BLaER1 (cell line): ENCODE measurements at regions not wholly inside any gene's neighbourhood (a gene's known extent, or its start where the extent isn't known, plus 50 kb on each side); places are given as distances from the start of the nearest gene placed in this dataset.

ENCODE experiments used
- H3K27ac ChIP-seq: shearing (Covaris generic); formaldehyde crosslinking; 2 replicates; pipeline ENCODE4 v1.8.1; 2022
- H3K27me3 ChIP-seq: shearing (Covaris generic); formaldehyde crosslinking; 2 replicates; pipeline ENCODE4 v1.8.1; 2022
- H3K36me3 ChIP-seq: shearing (Covaris generic); formaldehyde crosslinking; 2 replicates; pipeline ENCODE4 v1.8.1; 2022
- H3K4me1 ChIP-seq: shearing (Covaris generic); formaldehyde crosslinking; 2 replicates; pipeline ENCODE4 v1.8.1; 2022
- H3K4me2 ChIP-seq: shearing (Covaris generic); formaldehyde crosslinking; 2 replicates; pipeline ENCODE4 v1.8.1; 2022
- H3K4me3 ChIP-seq: shearing (Covaris generic); formaldehyde crosslinking; 2 replicates; pipeline ENCODE4 v1.8.1; 2022
- H3K9ac ChIP-seq: shearing (Covaris generic); formaldehyde crosslinking; 2 replicates; pipeline ENCODE4 v1.8.1; 2022
- H3K9me3 ChIP-seq: shearing (Covaris generic); formaldehyde crosslinking; 2 replicates; pipeline ENCODE4 v1.8.1; 2022
- H4K20me1 ChIP-seq: shearing (Covaris generic); formaldehyde crosslinking; 2 replicates; pipeline ENCODE4 v1.8.1; 2022
- Cebpa-rat ChIP-seq: shearing (Covaris generic); IDR thresholded peaks from 2 replicates; pipeline ENCODE4 v1.8.1; 2022

DNA sequence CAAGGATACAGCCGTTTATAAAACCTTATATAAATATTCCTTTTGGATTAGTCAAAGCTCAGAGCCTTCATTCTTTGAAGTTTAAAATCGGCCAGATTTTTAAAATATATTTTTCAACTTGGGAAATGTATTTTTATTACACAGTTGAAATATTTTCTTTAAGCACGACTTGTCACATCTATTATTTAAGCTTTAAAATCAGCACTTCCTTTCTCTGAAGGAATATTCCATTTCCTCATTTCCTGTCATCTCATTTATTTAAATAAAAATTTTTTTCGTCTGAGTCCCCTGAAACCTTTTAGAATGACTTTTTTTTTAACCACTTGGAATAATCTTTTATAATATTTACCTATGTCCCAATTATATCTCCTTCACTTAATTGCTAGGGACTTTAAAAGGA, 107.5 kb upstream of the PDE3A start:
- TF ChIP-seq Cebpa-rat, result no peak
- Histone ChIP-seq H3K9me3 (no peaks in the 10 kb centered on the region), H3K27me3 (no peaks in the 10 kb centered on the region), H3K4me3 (no peak overlapping the region), H3K9ac (no peak overlapping the region), H4K20me1 (no peaks in the 10 kb centered on the region), H3K4me2 (no peak overlapping the region), H3K36me3 (no peaks in the 10 kb centered on the region), H3K4me1 (no peaks in the 10 kb centered on the region), H3K27ac (no peak overlapping the region)

DNA sequence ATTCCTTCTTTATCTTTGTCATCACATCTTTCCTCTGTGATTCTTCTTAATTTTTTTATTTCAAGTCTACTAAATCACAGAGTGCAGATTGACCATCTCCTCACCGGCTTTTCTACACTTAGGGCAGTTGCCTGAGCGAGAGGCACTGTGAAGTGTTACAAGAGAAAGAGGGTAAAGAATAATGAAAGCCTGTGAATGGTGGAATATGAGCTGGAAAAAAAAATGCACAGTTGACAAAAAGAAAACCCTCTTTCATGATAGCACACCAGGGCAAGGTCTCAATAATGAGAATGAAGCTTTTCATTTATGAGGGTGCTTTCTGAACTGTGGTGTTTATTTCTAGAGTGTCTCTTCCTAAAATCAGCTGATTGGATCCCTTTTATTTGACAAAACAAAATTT, 106.2 kb upstream of the PDE3A start:
- Histone ChIP-seq H4K20me1 (no peaks in the 10 kb centered on the region), H3K4me3 (no peak overlapping the region), H3K4me2 (no peak overlapping the region), H3K36me3 (no peaks in the 10 kb centered on the region), H3K27me3 (no peaks in the 10 kb centered on the region), H3K9ac (no peak overlapping the region), H3K9me3 (no peaks in the 10 kb centered on the region), H3K27ac (no peak overlapping the region), H3K4me1 (no peaks in the 10 kb centered on the region)
- TF ChIP-seq Cebpa-rat, result no peak

DNA sequence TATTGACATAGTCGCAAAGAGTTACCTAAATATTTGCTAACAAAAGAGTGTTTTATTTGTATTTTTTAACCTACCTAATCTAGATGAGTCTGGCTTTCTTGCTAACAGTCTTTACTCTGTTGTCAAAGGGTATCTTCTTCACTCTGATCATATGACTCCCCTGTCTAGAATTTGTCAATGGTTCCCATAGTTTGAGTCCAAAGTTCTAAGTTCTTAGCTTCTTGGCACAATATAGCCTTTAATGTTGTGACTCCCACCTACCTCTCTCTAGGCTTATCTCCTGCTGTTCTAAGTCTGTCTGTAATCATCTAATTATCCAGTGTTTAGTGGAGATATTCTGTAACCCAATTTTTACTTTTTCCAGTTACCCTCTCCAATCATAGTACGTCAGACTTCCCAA, 104.3 kb upstream of the PDE3A start:
- Histone ChIP-seq H3K27me3 (no peaks in the 10 kb centered on the region), H4K20me1 (no peaks in the 10 kb centered on the region), H3K36me3 (no peaks in the 10 kb centered on the region), H3K4me3 (no peak overlapping the region), H3K4me1 (no peaks in the 10 kb centered on the region), H3K9ac (no peak overlapping the region), H3K9me3 (no peaks in the 10 kb centered on the region), H3K4me2 (no peak overlapping the region), H3K27ac (no peak overlapping the region)
- TF ChIP-seq Cebpa-rat, result no peak

DNA sequence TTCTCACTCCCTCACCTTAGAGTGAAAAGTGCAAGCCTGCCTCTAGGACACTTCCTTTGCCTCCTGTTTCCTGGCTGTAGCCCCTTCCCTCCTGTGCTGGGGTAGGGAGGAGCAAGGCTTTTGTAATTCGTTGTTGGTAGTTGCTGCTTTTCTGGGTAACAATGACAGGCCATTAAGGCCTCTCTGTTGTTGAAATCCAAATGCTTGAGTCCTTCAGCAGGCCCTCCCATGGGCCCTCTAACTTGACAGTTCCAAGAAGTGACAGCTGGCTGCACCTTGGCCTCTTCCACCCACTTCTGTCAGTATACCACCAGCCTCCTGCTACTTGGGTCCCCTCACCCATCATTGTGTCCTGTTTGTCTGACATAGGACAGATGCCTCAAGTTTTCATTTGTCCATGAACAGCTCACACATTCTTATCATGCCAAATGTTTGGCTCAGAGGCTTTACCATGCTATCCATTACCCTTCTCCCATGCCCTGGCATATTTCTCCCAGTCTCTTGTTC, 103.7 kb upstream of the PDE3A start:
- Histone ChIP-seq H3K36me3 (no peaks in the 10 kb centered on the region), H3K9ac (no peak overlapping the region), H3K4me3 (no peak overlapping the region), H4K20me1 (no peaks in the 10 kb centered on the region), H3K27ac (no peak overlapping the region), H3K27me3 (no peaks in the 10 kb centered on the region), H3K4me1 (no peaks in the 10 kb centered on the region), H3K4me2 (no peak overlapping the region), H3K9me3 (no peaks in the 10 kb centered on the region)
- TF ChIP-seq Cebpa-rat, result no peak

DNA sequence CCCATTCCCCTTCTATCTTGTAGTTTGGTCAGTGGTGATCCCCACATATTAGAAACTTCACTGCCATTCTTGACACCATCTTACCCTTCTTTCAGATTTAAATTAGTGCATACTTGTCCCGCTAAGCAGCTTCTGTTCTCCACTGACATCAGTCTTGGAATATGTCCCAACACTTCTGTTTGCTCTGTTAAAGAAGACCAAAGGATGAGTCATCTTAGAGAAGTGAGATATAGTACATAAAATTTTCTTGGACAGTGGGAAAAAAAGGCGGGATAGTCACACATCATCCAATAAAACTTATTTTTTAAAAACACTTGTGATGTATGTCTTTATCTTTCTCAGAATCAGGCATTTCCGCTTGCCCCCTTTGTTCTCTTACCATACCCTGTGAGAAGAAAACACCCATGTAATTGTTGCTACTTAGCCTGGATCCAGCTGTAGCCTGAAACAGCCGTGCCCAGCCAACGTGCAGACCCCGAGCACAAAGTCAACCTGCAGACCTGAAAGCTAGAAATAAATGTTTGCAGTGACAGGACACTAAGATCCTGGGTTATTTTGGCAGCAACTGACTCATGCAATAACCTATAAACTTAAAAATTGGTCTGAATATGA, 100.1 kb upstream of the PDE3A start:
- Histone ChIP-seq H3K9ac (no peak overlapping the region), H3K27ac (no peak overlapping the region)

DNA sequence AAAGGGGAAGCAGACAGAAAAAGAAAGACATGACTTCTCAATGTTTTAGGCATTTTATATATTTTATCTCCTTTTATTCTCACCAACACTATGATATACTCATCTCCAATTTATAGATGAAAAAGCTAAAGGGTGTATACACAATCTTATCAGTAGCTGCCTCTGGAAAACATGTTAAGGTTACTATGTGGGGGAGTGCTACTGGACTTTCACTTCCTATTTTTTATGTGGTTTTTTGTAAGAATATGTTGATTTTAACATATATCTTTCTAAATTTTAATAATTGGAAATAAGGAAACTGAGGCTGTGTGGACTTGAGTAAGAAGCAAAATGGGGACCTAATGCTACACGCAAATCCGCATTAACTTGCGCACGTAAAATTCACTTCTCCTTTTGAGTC, 99.6 kb upstream of the PDE3A start:
- H3K27ac ChIP-seq, result no peak overlapping the region
- H4K20me1 ChIP-seq, result no peaks in the 10 kb centered on the region
- no peak overlapping the region for H3K9ac ChIP-seq
- no peaks in the 10 kb centered on the region for H3K36me3 ChIP-seq
- no peak overlapping the region for H3K4me3 ChIP-seq
- H3K4me2 ChIP-seq, result no peak overlapping the region
- no peak for TF ChIP-seq Cebpa-rat
- no peaks in the 10 kb centered on the region for H3K4me1 ChIP-seq
- H3K9me3 ChIP-seq, result no peaks in the 10 kb centered on the region
- H3K27me3 ChIP-seq, result no peaks in the 10 kb centered on the region

More for the DNA sequence above, 100.1 kb upstream of the PDE3A start:
- Histone ChIP-seq H3K4me2 (no peak overlapping the region), H3K27me3 (no peaks in the 10 kb centered on the region), H3K36me3 (no peaks in the 10 kb centered on the region), H3K9me3 (no peaks in the 10 kb centered on the region), H3K4me1 (no peaks in the 10 kb centered on the region), H3K4me3 (no peak overlapping the region), H4K20me1 (no peaks in the 10 kb centered on the region)
- TF ChIP-seq Cebpa-rat, result no peak

GRCh38 chr12:20269337-20270067, 98.8 kb upstream of the PDE3A start:
- no peak overlapping the region for H3K27ac ChIP-seq
- no peaks in the 10 kb centered on the region for H3K36me3 ChIP-seq
- H3K27me3 ChIP-seq, result no peaks in the 10 kb centered on the region
- H3K4me3 ChIP-seq, result no peak overlapping the region
- TF ChIP-seq Cebpa-rat, result no peak
- no peaks in the 10 kb centered on the region for H3K4me1 ChIP-seq
- no peaks in the 10 kb centered on the region for H3K9me3 ChIP-seq
- H3K9ac ChIP-seq, result no peak overlapping the region
- H4K20me1 ChIP-seq, result no peaks in the 10 kb centered on the region
- H3K4me2 ChIP-seq, result no peak overlapping the region

- Histone ChIP-seq H4K20me1 (no peaks in the 10 kb centered on the region), H3K36me3 (no peaks in the 10 kb centered on the region), H3K27me3 (no peaks in the 10 kb centered on the region), H3K27ac (no peak overlapping the region), H3K9ac (no peak overlapping the region), H3K4me2 (no peak overlapping the region), H3K9me3 (no peaks in the 10 kb centered on the region), H3K4me3 (no peak overlapping the region), H3K4me1 (no peaks in the 10 kb centered on the region)
- TF ChIP-seq Cebpa-rat, result no peak
Measured at GRCh38 chr12:20270557-20270956, 97.8 kb upstream of the PDE3A start.

DNA sequence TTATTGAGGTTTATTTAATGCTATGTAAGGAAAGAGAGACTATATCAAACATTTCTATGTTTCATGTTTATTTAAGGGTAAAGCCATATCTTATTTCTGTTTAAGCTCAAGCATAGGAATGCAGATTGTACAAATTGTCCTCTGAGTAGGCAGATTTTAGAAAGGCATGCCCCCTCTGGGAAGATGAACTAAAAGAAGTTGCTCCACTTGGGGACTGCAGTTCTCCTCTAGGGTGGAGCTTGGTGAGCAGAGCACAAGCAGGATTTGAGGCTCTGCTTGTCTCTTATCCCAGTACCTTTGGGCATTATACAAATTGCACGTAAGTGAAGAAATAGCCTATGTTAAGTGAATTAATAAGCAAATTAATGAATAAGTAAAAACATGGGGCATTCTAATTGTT, 96.2 kb upstream of the PDE3A start:
- H3K4me1 ChIP-seq, result no peaks in the 10 kb centered on the region
- H3K27me3 ChIP-seq, result no peaks in the 10 kb centered on the region
- H3K36me3 ChIP-seq, result no peaks in the 10 kb centered on the region
- H3K27ac ChIP-seq, result no peak overlapping the region
- no peaks in the 10 kb centered on the region for H4K20me1 ChIP-seq
- no peak for TF ChIP-seq Cebpa-rat
- H3K4me3 ChIP-seq, result no peak overlapping the region
- no peak overlapping the region for H3K9ac ChIP-seq
- H3K4me2 ChIP-seq, result no peak overlapping the region
- H3K9me3 ChIP-seq, result no peaks in the 10 kb centered on the region

DNA sequence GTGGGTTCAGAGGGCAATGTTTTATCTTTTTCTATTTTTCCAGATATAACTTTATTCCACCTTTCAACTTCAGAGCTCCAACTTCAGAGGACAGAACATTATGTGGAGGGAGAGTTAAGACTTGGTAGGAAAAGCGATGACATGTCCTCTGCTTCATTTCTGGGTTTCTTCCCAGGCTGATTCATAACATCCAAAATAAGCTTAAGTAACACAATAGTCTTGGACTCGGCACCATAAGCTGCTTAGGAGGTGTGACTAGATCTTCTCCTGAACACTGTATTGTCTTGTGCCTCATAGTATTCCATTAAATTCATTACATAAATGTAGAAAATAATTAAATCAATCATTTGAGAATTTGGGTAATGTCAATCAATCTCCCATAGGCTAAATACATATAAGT, 95.5 kb upstream of the PDE3A start:
- Histone ChIP-seq H3K27ac (no peak overlapping the region), H3K9ac (no peak overlapping the region), H3K36me3 (no peaks in the 10 kb centered on the region), H3K4me2 (no peak overlapping the region), H3K27me3 (no peaks in the 10 kb centered on the region), H3K4me1 (no peaks in the 10 kb centered on the region), H3K4me3 (no peak overlapping the region), H3K9me3 (no peaks in the 10 kb centered on the region), H4K20me1 (no peaks in the 10 kb centered on the region)
- TF ChIP-seq Cebpa-rat, result no peak
